ENCODE measurements at regions not wholly inside any gene's neighbourhood (a gene's known extent, or its start where the extent isn't known, plus 50 kb on each side); places are given as distances from the start of the nearest gene placed in this dataset.
"Not testable (repeated sequence)": the region's sequence is repeated elsewhere in the genome, so short reads cannot be mapped to it uniquely, and the experiment has no call there.

GRCh38 chr2:212871597-212871996 lies 279.8 kb downstream of the IKZF2 start:
- DNase-seq (ENCODE audit: low spot score) = no peak

- DNase-seq (ENCODE audit: low spot score) = no peak
Observed at GRCh38 chr2:212864186-212864585, 287.2 kb downstream of the IKZF2 start.

- DNase-seq (ENCODE audit: low spot score) = peak; percentile 52
Observed at GRCh38 chr2:212863185-212863588, 288.2 kb downstream of the IKZF2 start.

GRCh38 chr2:212858496-212858895 lies 292.9 kb downstream of the IKZF2 start:
- no peak for DNase-seq (ENCODE audit: low spot score)

- no peak for DNase-seq (ENCODE audit: low spot score)
Observed at GRCh38 chr2:212854771-212855170, 296.6 kb downstream of the IKZF2 start.

- DNase-seq (ENCODE audit: low spot score) = peak; percentile 29
Observed at GRCh38 chr2:212854116-212854515, 297.3 kb downstream of the IKZF2 start.

GRCh38 chr2:212845941-212846340 lies 305.5 kb downstream of the IKZF2 start:
- peak; percentile 60 for DNase-seq (ENCODE audit: low spot score)

GRCh38 chr2:212843409-212844199 lies 305.0 kb upstream of the ERBB4 start:
- DNase-seq (ENCODE audit: low spot score) = peak; percentile 64

GRCh38 chr2:212842544-212843185 lies 304.1 kb upstream of the ERBB4 start:
- DNase-seq (ENCODE audit: low spot score) = peak; percentile 42

- no peak for DNase-seq (ENCODE audit: low spot score)
Observed at GRCh38 chr2:212841460-212841859, 302.9 kb upstream of the ERBB4 start.

GRCh38 chr2:212832211-212833195 lies 293.9 kb upstream of the ERBB4 start:
- DNase-seq (ENCODE audit: low spot score) = no peak

- DNase-seq (ENCODE audit: low spot score) = no peak
Observed at GRCh38 chr2:212831671-212832199, 293.1 kb upstream of the ERBB4 start.

- no peak for DNase-seq (ENCODE audit: low spot score)
Observed at GRCh38 chr2:212816267-212816666, 277.7 kb upstream of the ERBB4 start.

GRCh38 chr2:212815453-212815852 lies 276.9 kb upstream of the ERBB4 start:
- no peak for DNase-seq (ENCODE audit: low spot score)

GRCh38 chr2:212814941-212815340 lies 276.3 kb upstream of the ERBB4 start:
- no peak for DNase-seq (ENCODE audit: low spot score)

GRCh38 chr2:212811921-212812320 lies 273.3 kb upstream of the ERBB4 start:
- no peak for DNase-seq (ENCODE audit: low spot score)

- no peak for DNase-seq (ENCODE audit: low spot score)
Observed at GRCh38 chr2:212811036-212811805, 272.6 kb upstream of the ERBB4 start.

- DNase-seq (ENCODE audit: low spot score) = no peak
Observed at GRCh38 chr2:212797484-212798205, 259.0 kb upstream of the ERBB4 start.

GRCh38 chr2:212794471-212794870 lies 255.9 kb upstream of the ERBB4 start:
- no peak for DNase-seq (ENCODE audit: low spot score)

- no peak for DNase-seq (ENCODE audit: low spot score)
Observed at GRCh38 chr2:212791569-212791968, 253.0 kb upstream of the ERBB4 start.

- not testable (repeated sequence) for DNase-seq (ENCODE audit: low spot score)
Observed at GRCh38 chr2:212786088-212786487, 247.5 kb upstream of the ERBB4 start.

Measured in kidney tubule cell (primary cell).